Endothelial cell of umbilical vein (primary cell): ENCODE measurements at regions not wholly inside any gene's neighbourhood (a gene's known extent, or its start where the extent isn't known, plus 50 kb on each side); places are given as distances from the start of the nearest gene placed in this dataset.

Experiments
- microRNA-seq: library from miRNA; unstranded; fragments of <30 nt; microRNA quantifications from one replicate; pipeline ENCODE4 v1.2.0, GENCODE V29; 2021; ENCODE audit warnings: borderline number of aligned reads, borderline replicate concordance
- small RNA-seq: library from RNA; depleted of rRNA; stranded (forward); fragments of <200 nt; gene quantifications from one replicate; pipeline ENCODE3, GENCODE V24; 2012; ENCODE audit warnings: low replicate concordance, low read depth; ENCODE audit not compliant: insufficient read depth, insufficient read length

Small RNA genes in the stretch of these regions (microRNA-seq; reads per million reads assigned to microRNA genes)
- 16.5 reads per million, percentile 33 among the genes with 10 or more reads in this experiment for gene MIR3619

Small RNA genes in the stretch of these regions (small RNA-seq; reads per million reads assigned to genes)
- 2.0 reads per million for gene MIR3619
